Liver (tissue), 8 donors: ENCODE measurements at regions not wholly inside any gene's neighbourhood (a gene's known extent, or its start where the extent isn't known, plus 50 kb on each side); places are given as distances from the start of the nearest gene placed in this dataset.

Experiments used
- DNase-seq: peaks from one replicate; pipeline ENCODE4 v3.0.0-alpha.2; 2017; ENCODE audit warnings: low spot score
- H3K27ac ChIP-seq, 2 donors: one replicate each; pipeline ENCODE4 v1.7.0; 2013; ENCODE audit warnings: inconsistent platforms in 2 of 2, low read length in 2 of 2, control low read depth in 1 of 2, low read depth in 1 of 2, mild to moderate bottlenecking in 1 of 2
- H3K27me3 ChIP-seq, 4 donors: one replicate each; pipeline versions ENCODE4 v1.6.1 to v1.7.0; 2013; ENCODE audit warnings: low read length in 3 of 4, inconsistent platforms in 1 of 4, mild to moderate bottlenecking in 1 of 4, moderate library complexity in 1 of 4; ENCODE audit not compliant: control insufficient read depth in 4 of 4, insufficient read depth in 4 of 4
- H3K36me3 ChIP-seq, 4 donors: one replicate each; pipeline versions ENCODE4 v1.6.1 to v1.7.0; 2013; ENCODE audit warnings: low read length in 3 of 4, mild to moderate bottlenecking in 3 of 4, low read depth in 1 of 4, moderate library complexity in 1 of 4; ENCODE audit not compliant: control insufficient read depth in 4 of 4, insufficient read depth in 3 of 4
- H3K4me1 ChIP-seq, 4 donors: one replicate each; pipeline versions ENCODE4 v1.6.1 to v1.7.0; 2013; ENCODE audit warnings: low read length in 3 of 4, mild to moderate bottlenecking in 3 of 4, moderate library complexity in 1 of 4; ENCODE audit not compliant: control insufficient read depth in 4 of 4, insufficient read depth in 4 of 4
- H3K4me3 ChIP-seq, 3 donors: one replicate each; pipeline versions ENCODE4 v1.6.1 to v1.7.0; 2013; ENCODE audit warnings: low read length in 3 of 3, control low read depth in 1 of 3, low read depth in 1 of 3, mild to moderate bottlenecking in 1 of 3
- H3K9ac ChIP-seq, 2 donors: one replicate each; pipeline ENCODE4 v1.7.0; 2013; ENCODE audit warnings: low read length in 2 of 2, mild to moderate bottlenecking in 2 of 2, moderate library complexity in 2 of 2, control low read depth in 1 of 2, low read depth in 1 of 2
- H3K9me3 ChIP-seq, 4 donors: one replicate each; pipeline versions ENCODE4 v1.6.1 to v1.7.0; 2013; ENCODE audit warnings: low read length in 3 of 4; ENCODE audit not compliant: control insufficient read depth in 4 of 4
- EGR1 ChIP-seq, 2 donors: IDR thresholded peaks; 2 replicates each; pipeline ENCODE4 v1.6.1; 2016 to 2018; ENCODE audit warnings: antibody characterized with exemption in 2 of 2, low read depth in 2 of 2
- FOXA1 ChIP-seq: IDR thresholded peaks from 2 replicates; pipeline ENCODE4 v1.6.1; 2016; ENCODE audit warnings: antibody characterized with exemption
- FOXA2 ChIP-seq: IDR thresholded peaks from 2 replicates; pipeline ENCODE4 v1.6.1; 2016; ENCODE audit warnings: antibody characterized with exemption
- GABPA ChIP-seq, 2 donors: IDR thresholded peaks in 1 of 2; conservative IDR thresholded peaks in 1 of 2; 2 replicates each; pipeline ENCODE4 v1.6.1; 2016; ENCODE audit warnings: antibody characterized with exemption in 2 of 2, mild to moderate bottlenecking in 1 of 2, moderate library complexity in 1 of 2
- HNF4A ChIP-seq, 2 donors: conservative IDR thresholded peaks; 2 replicates each; pipeline ENCODE4 v1.6.1; 2016; ENCODE audit warnings: antibody characterized with exemption in 2 of 2, mild to moderate bottlenecking in 2 of 2
- HNF4G ChIP-seq: IDR thresholded peaks from 2 replicates; pipeline ENCODE4 v1.6.1; 2016; ENCODE audit warnings: antibody characterized with exemption
- JUND ChIP-seq, 2 donors: IDR thresholded peaks; 2 replicates each; pipeline ENCODE4 v1.6.1; 2016; ENCODE audit warnings: antibody characterized with exemption in 2 of 2
- MAX ChIP-seq: IDR thresholded peaks from 2 replicates; pipeline ENCODE4 v1.6.1; 2016; ENCODE audit warnings: antibody characterized with exemption
- NR2F2 ChIP-seq: IDR thresholded peaks from 2 replicates; pipeline ENCODE4 v1.6.1; 2016; ENCODE audit warnings: antibody characterized with exemption
- RAD21 ChIP-seq, 2 donors: IDR thresholded peaks; 2 replicates each; pipeline ENCODE4 v1.6.1; 2016; ENCODE audit warnings: antibody characterized with exemption in 2 of 2, mild to moderate bottlenecking in 2 of 2
- RXRA ChIP-seq, 2 donors: IDR thresholded peaks; 2 replicates each; pipeline ENCODE4 v1.6.1; 2017 to 2018; ENCODE audit warnings: antibody characterized with exemption in 2 of 2, mild to moderate bottlenecking in 1 of 2
- YY1 ChIP-seq: IDR thresholded peaks from 2 replicates; pipeline ENCODE4 v1.6.1; 2016; ENCODE audit warnings: antibody characterized with exemption, mild to moderate bottlenecking
- WGBS: extraction: QIAGEN DNeasy Blood & Tissue Kit; methylation state at CpG from one replicate; pipeline ENCODE4 v1.1.7; 2013; 5-methylcytosine and 5-hydroxymethylcytosine counted together
- TF ChIP-seq, protein P1 (sequence below): IDR thresholded peaks from 2 replicates; pipeline ENCODE4 v1.6.1; 2016; ENCODE audit warnings: antibody characterized with exemption
- TF ChIP-seq, protein P2 (sequence below): IDR thresholded peaks from 2 replicates; pipeline ENCODE4 v1.6.1; 2016; ENCODE audit warnings: antibody characterized with exemption
- TF ChIP-seq, protein P3 (sequence below): fragments of 150-350 bp; IDR thresholded peaks from 2 replicates; pipeline ENCODE4 v1.5.1; 2017; ENCODE audit warnings: improper control_type of control experiment, low read depth, low read length; ENCODE audit not compliant: missing input control
- donor health status: healthy.
- donor health status: healthy.
- donor health status: healthy.
- donor health status: healthy.
- donor health status: healthy.

GRCh38 chr20:47950913-47951283 is 165.6 kb upstream of the SULF2 start (continued):
- TF ChIP-seq MAX: no peak
- no peak for TF ChIP-seq HNF4A (conservative IDR thresholded peaks at IDR 0.05)
- TF ChIP-seq, protein P1, sequence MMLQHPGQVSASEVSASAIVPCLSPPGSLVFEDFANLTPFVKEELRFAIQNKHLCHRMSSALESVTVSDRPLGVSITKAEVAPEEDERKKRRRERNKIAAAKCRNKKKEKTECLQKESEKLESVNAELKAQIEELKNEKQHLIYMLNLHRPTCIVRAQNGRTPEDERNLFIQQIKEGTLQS: no peak
- TF ChIP-seq JUND (IDR thresholded peaks at IDR 0.05): no peak

DNA sequence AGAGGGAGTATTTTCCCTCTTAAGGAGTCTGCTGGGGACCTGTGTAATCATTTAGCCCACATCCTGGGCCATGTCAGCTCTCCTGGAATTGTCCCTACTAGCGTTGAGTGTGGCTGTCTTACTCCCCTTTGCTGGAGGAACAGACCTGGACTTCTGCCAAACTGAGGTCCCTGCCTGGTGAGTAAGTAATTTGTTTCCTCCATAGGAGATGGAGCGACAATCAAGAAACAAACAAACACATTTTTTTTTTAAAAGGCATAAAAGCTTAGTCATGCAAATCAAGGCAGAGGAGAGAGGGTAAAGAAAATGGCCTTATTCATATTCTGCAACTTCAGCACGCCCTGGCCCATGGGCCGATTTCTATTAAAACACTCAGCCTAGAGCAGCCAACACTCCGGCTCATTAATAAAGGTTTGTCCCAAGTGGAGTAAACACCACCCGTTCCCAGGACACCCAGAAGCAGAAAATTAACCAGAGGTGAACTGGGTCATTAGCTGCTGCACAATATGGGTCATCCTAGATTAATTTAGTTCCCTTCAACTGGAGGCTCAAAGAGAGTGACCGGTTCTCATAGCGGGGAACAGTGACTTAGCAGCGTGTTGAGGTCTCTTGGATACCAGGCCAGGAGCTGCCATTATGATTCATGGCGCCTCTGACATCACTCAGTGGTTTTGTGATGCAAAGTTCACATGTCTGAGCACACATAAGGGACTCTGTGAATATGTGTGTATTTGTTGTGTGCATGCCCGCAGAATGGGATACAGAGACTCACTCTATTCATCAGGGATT is 165.0 kb upstream of the SULF2 start:
- TF ChIP-seq MAX: no peak
- TF ChIP-seq FOXA2: no peak
- no peak for TF ChIP-seq RXRA (IDR thresholded peaks at IDR 0.05)
- TF ChIP-seq HNF4A (conservative IDR thresholded peaks at IDR 0.05): no peak
- TF ChIP-seq YY1: no peak
- no peak for DNase-seq
- H3K27me3 ChIP-seq: peaks cover 0 to 3% (median 0%) of the 10 kb centered on the region in 4 donors

GRCh38 chr20:47949230-47949629 is 163.9 kb upstream of the SULF2 start:
- Histone ChIP-seq H3K4me3 (no peak overlapping the region), H3K9me3 (no peaks in the 10 kb centered on the region), H3K36me3 (no peaks in the 10 kb centered on the region), H3K4me1 (no peaks in the 10 kb centered on the region), H3K27me3 (peaks cover 0 to 3% (median 0%) of the 10 kb centered on the region in 4 donors), H3K9ac (no peak overlapping the region), H3K27ac (no peak overlapping the region)
- WGBS: 74% methylated on average over 6 of the region's 6 CpGs
- TF ChIP-seq EGR1 (IDR thresholded peaks at IDR 0.05; ENCODE audit: low read depth in 2 of 2): no peak
- TF ChIP-seq HNF4A (conservative IDR thresholded peaks at IDR 0.05): no peak
- TF ChIP-seq MAX: no peak
- DNase-seq: no peak

More for the DNA sequence above, 165.0 kb upstream of the SULF2 start:
- H3K9me3 ChIP-seq: no peaks in the 10 kb centered on the region
- H3K4me1 ChIP-seq: no peaks in the 10 kb centered on the region
- H3K4me3 ChIP-seq: no peak overlapping the region
- H3K27ac ChIP-seq: no peak overlapping the region
- whole genome bisulfite sequencing: 80% methylated on average over 11 of the region's 11 CpGs
- no peak overlapping the region for H3K9ac ChIP-seq
- H3K36me3 ChIP-seq: no peaks in the 10 kb centered on the region

DNA sequence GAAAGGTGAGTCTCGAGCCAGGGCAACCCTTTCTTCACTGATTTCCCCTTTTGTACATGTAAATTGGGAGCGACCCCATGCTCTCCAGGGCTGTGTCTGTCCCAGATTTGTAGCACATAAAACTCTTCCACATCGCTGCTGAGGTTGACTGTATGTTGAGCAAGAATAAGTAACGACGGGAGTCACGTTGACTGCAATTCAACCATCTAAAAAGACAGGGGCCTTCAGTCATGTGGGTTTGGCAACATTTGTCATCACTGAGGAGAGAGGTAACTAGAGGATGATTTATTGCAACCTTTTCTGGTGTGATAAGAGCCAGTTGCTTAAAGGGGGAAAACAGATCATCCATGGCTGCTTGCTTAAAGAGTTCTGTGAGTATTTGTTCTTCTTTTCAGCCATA is 159.4 kb upstream of the SULF2 start:
- H3K27ac ChIP-seq: no peak overlapping the region
- no peaks in the 10 kb centered on the region for H3K9me3 ChIP-seq
- H3K9ac ChIP-seq: no peak overlapping the region
- DNase-seq: no peak
- peaks cover 0 to 3% (median 0%) of the 10 kb centered on the region in 4 donors for H3K27me3 ChIP-seq
- WGBS: 88% methylated on average over 6 of the region's 6 CpGs
- no peaks in the 10 kb centered on the region for H3K4me1 ChIP-seq
- no peak overlapping the region for H3K4me3 ChIP-seq
- H3K36me3 ChIP-seq: no peaks in the 10 kb centered on the region
- TF ChIP-seq EGR1 (IDR thresholded peaks at IDR 0.05; ENCODE audit: low read depth in 2 of 2) (no peak), JUND (IDR thresholded peaks at IDR 0.05) (no peak), NR2F2 (no peak), FOXA1 (no peak), RXRA (IDR thresholded peaks at IDR 0.05) (no peak), RAD21 (IDR thresholded peaks at IDR 0.05) (no peak), GABPA (IDR thresholded peaks at IDR 0.05 in 1 of 2, conservative IDR thresholded peaks at IDR 0.05 in 1 of 2) (no peak), HNF4A (conservative IDR thresholded peaks at IDR 0.05) (no peak), HNF4G (no peak), YY1 (no peak)
- TF ChIP-seq, protein P2, sequence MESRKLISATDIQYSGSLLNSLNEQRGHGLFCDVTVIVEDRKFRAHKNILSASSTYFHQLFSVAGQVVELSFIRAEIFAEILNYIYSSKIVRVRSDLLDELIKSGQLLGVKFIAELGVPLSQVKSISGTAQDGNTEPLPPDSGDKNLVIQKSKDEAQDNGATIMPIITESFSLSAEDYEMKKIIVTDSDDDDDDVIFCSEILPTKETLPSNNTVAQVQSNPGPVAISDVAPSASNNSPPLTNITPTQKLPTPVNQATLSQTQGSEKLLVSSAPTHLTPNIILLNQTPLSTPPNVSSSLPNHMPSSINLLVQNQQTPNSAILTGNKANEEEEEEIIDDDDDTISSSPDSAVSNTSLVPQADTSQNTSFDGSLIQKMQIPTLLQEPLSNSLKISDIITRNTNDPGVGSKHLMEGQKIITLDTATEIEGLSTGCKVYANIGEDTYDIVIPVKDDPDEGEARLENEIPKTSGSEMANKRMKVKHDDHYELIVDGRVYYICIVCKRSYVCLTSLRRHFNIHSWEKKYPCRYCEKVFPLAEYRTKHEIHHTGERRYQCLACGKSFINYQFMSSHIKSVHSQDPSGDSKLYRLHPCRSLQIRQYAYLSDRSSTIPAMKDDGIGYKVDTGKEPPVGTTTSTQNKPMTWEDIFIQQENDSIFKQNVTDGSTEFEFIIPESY: no peak
- TF ChIP-seq, protein P1: no peak
- TF ChIP-seq, protein P3, sequence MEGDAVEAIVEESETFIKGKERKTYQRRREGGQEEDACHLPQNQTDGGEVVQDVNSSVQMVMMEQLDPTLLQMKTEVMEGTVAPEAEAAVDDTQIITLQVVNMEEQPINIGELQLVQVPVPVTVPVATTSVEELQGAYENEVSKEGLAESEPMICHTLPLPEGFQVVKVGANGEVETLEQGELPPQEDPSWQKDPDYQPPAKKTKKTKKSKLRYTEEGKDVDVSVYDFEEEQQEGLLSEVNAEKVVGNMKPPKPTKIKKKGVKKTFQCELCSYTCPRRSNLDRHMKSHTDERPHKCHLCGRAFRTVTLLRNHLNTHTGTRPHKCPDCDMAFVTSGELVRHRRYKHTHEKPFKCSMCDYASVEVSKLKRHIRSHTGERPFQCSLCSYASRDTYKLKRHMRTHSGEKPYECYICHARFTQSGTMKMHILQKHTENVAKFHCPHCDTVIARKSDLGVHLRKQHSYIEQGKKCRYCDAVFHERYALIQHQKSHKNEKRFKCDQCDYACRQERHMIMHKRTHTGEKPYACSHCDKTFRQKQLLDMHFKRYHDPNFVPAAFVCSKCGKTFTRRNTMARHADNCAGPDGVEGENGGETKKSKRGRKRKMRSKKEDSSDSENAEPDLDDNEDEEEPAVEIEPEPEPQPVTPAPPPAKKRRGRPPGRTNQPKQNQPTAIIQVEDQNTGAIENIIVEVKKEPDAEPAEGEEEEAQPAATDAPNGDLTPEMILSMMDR: no peak
